Glomerular visceral epithelial cell (primary cell): ENCODE measurements at regions not wholly inside any gene's neighbourhood (a gene's known extent, or its start where the extent isn't known, plus 50 kb on each side); places are given as distances from the start of the nearest gene placed in this dataset.

Source experiments
- DNase-seq: peaks from one replicate; pipeline ENCODE4 v3.0.0-alpha.2; 2016; ENCODE audit errors: extremely low spot score

DNA sequence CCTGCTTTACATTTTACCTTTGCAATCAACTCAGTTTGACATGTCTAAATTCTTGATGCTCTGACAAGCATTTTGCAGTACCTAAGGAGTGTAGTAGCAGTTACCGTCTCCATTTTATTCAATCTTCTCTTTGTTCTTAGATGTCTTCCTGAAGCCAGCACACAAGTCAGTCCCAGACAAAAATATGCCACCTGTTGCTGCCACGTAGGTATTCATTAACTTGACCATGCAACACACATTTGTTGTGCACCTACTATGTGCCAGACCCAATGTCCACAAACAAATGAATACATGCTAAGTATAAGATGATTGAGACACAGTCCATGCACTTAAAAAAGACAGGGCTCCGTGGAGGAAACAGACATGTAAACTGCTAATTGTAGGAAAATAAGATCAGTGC lies 81.5 kb upstream of the NGF start:
- no peak for DNase-seq

DNA sequence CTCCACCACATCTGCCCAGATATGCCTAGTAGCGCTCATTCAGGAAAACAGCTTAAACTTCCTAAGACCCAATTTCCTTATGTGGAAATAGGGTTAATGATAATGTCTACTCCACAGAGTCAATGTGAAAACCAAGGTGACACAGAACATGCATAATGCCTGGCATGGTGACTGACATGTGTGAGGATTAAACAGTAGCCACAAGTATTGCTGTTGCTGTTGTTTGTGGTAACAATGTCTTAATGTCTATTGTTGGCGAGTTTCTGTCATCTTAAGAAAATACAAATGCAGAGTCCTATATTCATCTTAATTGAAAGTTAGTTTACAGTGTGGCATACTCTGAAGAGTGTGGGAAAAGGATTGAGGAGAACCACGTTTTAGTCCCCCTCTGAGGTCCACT lies 75.6 kb upstream of the NGF start:
- no peak for DNase-seq

DNA sequence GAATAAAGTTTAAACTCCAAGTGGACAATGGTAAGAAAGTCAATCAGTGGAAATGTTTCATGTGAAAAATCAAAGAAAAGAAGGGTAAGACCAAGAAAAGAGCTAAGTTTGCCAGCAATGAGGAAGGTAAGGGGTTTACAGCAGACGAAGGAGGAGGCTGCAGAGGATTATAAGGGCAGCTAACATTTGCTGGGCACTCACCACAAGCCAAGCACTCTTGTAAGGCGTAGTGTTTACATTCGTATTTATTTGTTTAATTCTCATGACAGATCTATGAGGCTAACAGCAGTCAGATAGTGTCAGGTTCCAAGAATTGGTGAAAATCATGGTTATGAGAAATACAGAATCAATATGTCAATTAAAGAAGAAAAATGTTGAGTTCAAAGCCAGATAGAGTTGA lies 75.2 kb upstream of the NGF start:
- DNase-seq: no peak

DNA sequence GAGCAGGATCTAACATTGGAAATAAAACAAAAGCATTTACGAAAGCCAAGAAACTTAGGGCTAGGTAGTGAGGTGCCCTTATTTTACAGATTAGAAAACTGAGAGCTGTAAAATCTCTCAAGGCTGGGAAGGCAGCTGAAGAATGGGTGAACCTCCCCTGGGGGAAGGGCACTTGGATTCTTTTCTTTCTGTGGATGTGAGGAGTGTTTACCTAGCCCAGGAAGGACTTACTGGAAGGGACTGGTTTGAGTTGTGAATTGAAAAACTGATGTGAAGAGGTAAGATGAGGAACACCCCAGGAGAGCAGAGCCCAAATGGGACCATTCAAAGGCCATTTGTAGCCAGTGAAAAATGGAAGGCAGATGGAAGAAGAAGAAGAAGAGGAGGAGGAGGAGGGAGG lies 74.7 kb upstream of the NGF start:
- DNase-seq: no peak

DNA sequence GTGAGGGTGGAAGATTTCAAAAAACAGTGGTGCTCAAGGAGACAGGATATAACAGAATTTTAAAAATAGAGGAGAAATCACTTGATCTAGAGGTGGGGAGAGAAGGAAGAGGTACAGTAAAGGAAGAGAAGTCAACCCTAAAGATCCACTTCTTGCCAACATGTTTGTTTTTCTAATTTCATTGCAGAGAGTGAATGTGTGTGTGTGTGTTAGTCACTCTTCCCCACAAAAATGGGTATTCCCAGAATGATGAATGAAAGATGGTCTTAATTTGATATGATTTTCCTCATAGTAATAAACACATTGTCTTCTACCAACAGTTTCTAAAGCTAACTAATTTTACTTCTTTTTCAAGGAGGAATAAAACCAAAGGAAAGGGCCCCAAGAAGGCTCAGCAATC lies 74.2 kb upstream of the NGF start:
- DNase-seq: no peak

DNA sequence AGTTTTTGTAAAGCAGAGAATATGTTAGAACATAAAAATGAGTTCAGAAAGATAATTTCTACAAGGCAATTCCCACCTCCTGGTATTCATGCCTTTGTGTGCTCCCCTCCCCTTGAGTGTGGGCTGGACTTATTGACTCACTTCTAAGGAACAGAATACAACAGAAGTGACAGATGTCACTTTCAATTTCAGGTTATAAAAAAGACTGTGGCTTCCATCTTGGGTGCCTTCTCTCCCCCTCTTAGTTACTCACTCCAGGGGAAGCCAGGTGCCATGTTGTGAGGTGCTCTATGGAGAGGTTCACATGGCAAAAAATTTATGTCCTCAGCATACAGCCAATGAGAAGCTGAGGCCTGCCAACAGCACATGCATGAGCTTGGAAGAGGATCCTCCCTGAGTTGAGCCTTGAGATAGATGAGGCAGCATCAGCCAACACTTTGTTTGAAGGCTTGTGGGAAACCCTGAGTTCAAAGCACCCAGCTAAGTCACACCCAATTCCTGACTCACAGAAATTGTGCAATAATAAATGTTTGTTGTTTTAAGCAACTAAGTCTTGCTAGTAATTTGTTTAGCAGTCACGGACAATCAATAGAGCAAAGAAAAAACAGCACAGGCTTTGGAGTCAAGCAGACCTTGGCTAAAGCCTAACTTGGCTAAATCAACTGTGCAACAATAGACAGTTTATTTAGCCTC lies 73.5 kb upstream of the NGF start:
- no peak for DNase-seq

DNA sequence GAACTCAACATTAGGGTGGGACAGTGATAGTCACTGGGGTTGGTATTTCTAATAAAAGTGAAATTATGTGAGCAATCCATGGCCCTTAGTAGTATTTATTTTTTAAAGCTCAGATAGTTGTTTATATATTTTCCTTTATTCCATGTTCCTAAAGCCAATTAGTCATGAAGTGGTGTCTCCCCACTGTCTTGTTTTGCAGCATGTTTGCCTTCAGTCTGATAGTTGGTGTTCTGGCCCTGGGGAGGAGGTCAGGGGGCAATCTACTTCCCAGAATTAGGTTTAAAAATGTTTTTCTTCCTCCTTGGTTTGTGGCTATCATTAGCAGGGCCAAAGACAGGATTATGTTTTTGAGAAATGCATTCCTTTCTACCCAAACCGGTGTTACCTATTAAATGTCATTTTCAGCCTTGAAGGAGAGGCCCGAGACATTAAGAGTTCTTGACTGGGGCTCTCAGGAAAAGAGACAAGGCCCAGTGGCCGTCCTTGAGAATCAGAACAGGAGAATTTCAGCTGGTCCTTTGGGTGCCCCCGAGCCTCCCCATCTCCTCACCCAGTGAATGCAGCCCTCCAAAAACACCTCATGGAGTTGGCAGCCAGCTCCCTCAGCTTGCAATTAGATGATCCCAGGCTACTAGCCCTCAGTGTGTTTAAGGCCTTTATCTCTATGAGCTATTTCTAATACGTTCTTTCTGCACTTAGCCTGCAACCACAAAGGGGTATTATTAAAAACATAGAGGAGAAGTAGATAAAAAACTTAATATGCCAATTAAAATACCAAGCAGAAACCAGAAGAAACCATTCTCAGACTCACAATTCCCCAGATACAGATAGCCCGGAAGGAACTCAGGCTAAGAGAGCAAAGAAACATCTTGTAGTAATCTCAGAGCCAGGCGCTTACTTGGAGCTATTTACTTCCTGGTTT lies 71.3 kb upstream of the NGF start:
- DNase-seq: no peak

DNA sequence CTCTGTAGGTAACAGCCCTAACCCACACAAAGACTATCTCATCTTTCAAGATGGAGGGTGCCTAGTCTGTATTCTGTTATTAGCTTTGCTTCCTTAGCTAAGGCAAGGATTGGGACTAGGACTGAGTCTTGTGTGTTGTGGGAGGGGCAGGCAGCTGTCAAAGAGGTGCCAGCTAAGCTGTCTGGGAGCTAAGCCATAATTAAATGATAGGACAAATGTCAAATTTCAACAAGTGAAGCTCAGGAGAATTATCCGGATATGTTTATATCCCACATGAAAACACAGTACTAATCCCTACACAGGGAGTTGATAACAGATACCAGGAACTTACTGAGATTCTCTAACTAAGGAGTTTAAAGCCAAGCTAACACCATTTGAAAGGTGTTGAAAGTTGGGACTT lies 70.5 kb upstream of the NGF start:
- DNase-seq: no peak

DNA sequence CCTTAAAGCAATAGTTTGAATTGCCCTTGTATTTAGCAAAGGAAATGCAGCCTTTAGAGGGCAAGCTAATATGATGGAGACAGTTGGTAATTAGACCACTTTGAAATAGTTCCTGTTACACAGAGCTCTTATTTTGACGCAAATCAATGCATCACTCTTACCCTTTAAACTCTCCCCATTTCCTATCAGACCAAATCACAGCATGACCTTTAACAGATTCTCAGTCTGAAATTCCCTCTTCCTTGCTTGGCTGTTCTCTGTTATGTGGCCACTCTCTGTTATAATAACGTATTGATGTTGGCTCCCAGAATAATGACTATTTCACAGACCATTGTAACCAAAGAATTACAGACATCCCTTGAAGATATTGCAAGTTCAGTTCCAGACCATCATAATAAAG lies 66.9 kb upstream of the NGF start:
- no peak for DNase-seq

DNA sequence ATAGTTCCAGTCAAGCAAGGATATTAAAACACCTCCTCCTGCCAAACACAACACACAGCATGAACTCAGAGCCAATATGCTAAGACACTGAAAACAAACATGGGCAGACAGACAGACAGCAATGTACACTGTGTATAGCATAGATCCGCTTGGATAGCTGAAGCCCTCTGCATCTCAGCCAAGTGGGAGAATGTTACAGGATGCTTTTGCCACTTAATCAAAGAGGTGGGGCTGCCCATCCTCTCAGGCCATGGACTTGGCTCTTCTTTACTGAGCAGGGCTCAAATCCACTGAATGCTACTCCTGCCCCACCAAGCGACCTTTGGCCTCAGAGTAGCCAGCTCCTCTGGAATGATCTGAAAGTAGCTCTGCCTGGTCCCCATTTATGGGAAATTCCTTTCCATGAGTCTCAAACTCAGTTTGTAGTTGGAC lies 64.7 kb upstream of the NGF start:
- DNase-seq: no peak

DNA sequence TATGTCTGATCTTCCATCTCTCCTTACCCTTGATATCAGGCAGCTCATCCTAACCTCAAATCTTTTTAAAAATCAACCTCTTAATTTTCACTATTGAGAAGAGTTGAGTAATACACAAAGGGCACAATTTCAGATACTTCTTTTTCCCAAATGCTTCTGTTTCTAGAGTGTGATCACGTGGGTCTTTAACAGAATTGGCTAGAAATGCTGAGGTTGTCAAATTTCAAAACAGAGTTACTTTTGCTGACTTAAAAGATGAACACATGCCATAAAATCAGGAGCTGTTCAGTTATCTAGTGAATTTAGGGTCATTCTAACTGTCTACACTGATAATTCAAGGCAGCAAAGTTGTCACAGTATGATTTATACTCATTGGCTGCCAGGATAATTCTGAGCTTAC lies 63.6 kb upstream of the NGF start:
- no peak for DNase-seq

DNA sequence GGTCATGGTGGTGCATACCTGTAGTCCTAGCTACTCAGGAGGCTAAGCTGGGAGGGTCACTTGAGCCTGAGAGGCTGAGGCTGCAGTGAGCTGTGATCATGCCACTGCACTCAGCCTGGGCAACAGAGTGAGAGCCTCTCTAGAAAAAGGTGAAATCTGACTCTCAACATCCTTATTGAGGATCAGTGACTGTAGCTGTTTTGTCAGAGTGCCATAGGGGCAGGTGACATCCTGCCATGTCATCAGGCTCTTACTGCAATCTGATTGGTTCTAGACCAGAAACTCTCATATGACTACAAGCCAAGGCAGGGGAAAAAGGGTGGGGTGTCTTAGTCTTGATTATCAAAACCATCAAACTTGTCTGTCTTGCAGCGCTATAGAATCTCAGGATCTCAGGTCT lies 62.8 kb upstream of the NGF start:
- no peak for DNase-seq

DNA sequence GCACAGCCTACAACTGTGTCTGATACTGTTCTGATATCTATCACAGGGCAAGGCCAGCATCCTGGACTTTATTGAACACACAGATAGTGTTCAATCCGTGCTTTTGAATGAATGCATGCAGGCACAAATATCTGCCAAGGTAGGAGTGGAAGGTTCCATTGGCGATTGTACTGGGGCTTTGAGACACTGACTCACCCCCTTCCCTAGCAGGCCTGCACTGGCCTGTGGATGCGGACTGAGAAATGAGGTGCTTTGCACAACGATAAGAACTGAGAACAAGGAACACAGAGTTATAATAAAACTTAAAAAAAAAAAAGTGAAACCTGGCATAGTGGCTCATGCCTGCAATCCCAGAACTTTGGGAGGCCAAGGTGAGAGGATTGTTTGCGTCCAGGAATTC lies 62.4 kb upstream of the NGF start:
- no peak for DNase-seq

DNA sequence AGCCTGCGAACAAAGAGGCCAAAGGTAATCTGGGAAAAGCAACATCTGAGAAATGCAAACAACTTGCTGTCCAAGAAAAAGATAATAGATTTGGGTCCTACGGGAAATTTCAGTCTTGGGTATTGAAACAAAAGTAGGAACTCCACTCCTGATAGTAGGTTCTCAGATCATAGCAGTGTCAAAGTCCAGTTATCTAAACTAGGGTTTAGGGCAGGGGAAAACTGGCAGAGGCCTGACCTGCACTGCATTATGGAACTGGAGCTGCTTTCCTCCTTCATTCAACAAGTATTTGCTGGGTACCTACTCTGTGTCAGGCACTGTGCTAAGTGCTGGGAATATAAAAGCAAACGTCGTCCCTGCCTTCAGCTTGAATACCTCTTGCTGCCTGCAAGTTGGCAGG lies 60.7 kb upstream of the NGF start:
- DNase-seq: no peak
